CD4-positive, alpha-beta T cell treated with Interleukin-6 for 4 hours (primary cell): ENCODE measurements at regions not wholly inside any gene's neighbourhood (a gene's known extent, or its start where the extent isn't known, plus 50 kb on each side); places are given as distances from the start of the nearest gene placed in this dataset.
"Not testable (repeated sequence)": the region's sequence is repeated elsewhere in the genome, so short reads cannot be mapped to it uniquely, and the experiment has no call there.

Source experiments
- DNase-seq: peaks from one replicate; pipeline ENCODE4 v3.0.0-alpha.2; 2020; ENCODE audit warnings: mixed read lengths

DNA sequence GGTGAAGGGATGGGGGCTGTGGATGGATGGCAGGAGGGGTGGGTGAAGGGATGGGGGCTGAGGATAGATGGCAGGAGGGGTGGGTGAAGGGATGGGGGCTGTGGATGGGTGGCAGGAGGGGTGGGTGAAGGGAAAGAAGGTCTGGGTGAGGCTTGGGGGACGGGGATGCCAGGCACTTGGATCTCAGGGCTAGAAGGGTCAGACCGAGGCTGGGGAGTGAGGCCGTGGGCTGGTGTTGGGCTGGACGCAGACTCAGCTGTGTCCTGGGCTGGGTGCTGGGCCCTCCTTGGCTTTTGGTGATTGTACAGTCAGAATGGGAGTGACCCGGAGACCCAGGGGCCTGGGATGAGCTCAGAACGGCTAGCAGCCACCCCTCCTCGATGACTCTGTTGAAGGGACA lies 192.4 kb downstream of the TMEM121 start:
- DNase-seq = not testable (repeated sequence)

DNA sequence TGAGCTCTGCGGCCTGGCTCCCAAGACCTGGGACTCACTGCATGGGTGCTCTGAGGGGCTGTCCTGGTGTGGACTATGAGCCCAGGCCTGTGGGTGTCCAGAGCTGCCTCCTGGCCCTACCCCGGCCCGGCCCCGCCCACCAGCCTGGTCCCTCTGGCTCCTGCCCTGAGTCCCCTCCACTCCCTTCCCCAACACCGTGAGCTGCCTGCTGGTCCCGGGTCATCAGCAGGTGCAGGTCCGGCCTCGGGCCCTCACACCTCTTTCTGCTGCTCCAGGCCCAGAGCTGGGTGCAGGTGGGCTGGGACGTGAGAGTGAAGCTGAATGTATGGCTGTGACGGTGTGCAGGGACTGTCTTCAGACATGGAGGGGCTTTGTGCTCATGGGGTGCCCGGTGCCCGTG lies 193.7 kb downstream of the TMEM121 start:
- DNase-seq = not testable (repeated sequence)

DNA sequence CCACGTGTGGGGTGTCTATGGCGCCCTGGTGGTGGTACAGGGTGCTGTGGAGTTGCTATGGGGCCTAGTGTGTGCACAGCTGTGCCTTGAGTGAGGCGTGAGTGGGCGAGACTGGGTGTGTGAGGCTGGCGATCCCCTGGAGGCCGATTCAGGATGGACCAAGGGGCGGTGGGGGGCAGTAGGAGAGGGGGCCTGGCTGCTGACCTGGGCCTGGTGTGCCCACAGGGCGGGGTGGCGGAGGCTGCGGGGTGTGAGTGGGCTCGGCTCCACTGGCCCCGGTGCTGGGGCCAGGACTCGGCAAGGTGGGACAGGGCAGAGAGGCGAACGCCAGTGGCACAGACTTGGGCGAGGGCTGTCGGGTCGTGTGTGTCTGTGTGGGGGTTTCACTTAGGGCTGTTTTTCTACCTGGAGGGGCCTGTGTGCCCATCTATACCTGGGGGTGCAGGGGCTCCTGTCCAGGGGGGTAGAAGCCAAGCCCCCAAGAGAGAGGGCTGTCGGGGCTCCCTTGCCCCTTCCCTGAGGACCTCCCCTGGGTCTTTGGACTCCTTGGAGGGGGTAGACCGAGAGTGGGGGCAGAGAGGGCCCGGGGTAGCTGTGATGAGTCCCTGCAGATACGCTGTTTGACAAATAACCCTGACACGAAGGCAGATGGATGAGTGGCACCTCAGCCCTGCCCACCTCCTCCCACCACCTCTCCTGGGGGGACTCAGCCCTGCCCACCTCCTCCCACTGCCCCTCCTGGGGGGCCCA lies 194.6 kb downstream of the TMEM121 start:
- DNase-seq = not testable (repeated sequence)

DNA sequence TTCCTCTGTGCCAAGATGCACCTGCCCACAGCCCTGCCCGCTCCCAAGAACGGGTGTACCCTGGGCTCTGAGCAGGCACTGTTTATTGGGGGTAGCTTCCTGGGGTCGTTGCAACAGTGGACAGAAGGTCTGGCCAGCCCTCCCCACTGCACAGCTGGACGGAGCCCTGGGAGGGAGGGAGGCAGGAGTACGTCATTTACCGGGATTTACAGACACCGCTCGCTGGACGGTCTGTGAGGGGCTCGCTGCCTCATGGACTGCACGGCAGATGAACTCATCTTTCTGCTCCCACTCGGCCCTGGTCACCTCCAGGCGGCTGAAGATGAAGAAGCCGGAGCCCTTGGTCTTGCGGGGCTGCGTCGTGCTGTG lies 195.2 kb downstream of the TMEM121 start:
- DNase-seq = not testable (repeated sequence)

DNA sequence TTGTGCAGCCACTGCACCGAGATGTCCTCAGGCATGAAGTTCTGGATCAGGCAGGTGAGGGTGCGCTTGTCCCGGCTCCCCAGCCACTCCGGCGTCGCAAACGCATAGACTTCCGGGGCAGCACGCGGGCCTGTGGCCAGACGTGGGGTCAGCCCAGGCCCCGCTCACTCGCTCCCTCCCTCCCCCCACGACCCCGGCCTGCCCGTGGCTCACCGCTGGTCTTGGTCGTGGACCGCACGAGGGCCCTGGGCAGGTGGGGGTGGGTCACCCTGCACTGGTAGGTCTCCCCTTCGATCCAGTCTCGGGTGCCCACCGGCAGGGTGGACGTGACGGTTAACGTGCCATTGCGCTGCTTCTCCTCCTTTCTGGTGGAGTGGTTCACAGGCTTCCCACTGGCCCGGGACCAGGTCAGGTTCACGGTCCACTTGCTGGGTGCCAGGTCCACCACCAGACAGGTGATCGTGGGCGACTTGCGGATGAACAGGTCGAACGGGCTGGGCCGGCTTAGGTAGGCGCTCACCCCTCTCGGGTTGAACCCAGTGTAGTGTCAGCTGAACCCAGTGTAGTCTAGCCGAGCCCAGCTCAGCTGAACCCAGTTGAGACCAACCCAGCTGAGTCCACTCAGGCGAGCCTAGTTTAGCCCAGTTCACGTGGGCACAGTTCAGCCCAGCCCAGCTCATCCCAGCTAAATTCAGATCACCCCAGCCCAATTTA lies 195.8 kb downstream of the TMEM121 start:
- not testable (repeated sequence) for DNase-seq

DNA sequence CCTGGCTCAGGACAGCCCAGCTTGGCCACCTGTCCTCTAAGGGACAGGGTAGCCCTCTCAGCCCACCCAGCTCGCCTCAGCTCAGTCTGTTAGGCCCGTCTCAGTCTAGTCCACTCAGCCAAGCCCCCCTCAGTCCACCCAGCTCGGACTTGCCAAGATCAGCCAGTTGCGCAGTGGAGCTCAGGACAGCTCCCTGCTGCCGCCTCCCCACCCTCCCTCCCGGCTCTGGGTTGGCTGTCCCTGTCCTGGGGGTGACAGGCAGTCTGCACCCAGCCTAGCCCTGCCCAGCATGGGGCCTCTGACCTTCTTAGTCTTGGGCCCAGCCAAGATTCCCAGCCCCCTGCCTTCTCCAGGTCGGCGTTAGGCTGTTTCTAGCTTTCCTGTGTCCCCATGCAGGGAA lies 196.9 kb downstream of the TMEM121 start:
- DNase-seq = not testable (repeated sequence)

DNA sequence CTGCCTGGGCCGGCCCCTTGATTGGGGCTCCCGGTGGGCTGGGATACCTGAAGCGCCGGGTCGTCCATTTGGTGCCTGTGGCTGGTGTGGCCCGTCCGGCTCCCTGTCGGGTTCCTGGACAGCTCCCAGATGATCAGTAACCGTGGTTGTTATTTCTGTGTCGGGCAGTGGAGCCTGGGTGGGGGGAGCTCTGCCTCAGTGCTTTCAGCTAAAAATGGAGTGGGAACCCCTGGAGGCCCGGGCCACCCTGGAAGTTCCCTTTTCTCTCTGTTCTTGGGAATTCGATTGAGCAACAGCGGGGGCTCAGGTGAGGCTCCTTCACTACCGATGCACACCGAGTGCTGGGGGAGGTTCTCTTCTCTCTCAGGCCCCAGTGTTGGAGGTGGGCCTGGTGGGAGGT lies 197.4 kb downstream of the TMEM121 start:
- DNase-seq = not testable (repeated sequence)

DNA sequence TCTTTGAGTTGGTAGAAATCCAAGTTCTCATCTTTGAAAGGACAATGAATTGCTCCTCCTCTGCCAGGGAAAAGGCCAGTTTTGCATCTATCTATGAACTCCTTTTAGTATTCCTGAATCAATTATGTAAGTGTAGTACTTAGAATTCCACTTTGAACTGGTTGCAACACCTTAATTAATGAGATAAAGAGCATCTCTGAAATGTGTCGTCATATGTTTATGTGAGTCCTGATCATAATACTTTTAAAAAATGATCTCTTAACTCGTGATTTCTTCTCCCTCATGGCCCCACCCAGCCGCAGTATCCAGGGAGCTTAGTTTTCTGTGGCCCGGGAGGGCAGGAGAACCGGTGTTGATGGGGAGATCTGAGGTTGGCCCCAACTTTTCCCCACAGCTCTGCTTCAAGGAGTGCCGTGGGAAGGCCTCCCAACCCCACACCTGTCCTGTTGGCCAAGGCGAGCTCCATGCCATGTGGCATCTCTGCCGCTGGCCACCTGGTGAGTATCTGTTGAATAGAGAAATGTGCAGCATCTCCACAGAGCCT lies 203.5 kb downstream of the TMEM121 start:
- DNase-seq = not testable (repeated sequence)

DNA sequence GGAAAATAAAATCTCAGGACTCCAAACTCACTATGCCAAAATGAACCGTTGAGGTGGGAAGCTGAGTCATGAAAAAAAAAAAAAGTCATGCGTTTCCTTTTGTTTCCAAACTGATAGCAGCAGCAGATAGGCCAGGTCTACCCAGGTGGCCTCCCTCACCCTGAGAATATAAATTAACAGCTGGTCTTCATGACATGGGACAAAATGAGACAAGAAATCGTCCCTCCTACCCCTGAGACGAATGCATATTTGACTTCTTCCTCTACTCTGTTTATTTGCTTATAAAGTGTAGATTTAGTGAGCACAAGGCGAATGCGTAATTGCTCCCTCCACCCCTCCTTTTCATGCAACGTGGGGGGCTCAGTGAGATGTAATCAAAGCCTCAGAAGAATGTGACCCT lies 204.3 kb downstream of the TMEM121 start:
- DNase-seq = not testable (repeated sequence)

DNA sequence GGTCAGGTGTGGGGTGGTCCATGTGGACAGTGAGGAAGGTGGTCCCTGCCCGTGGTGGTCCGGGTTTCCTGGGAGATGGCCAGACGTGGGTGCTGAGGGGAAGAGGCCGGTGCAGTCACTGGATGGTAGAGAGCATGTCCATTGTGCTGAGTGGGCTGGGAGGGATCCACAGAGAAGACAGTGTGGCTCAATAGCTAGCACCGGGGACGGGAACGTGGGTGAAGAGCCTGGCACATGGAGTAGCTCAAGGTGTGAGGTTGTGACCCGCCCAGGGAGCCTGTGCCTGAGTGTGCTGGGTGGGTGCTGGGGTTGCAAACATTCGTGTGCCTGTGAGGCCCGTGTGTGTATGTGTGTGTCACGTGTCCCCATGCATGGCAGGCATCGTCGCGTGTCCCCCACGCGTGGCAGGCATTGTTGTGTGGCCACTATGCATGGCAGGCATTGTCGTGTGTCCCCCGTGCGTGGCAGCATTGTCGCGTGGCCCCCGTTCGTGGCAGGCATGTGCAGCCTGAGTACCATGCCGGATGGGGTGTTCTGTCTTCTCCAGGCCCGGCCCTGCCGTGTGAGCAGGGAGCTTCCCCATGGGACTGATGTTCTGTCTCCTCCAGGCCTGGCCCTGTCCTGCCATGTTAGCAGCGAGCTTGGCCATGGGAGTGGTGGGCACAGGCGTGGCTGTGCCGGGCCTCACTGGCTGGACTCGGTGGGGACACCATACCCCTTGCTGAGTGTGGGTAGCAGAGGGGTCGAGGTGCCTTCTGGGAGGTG lies 205.0 kb downstream of the TMEM121 start:
- not testable (repeated sequence) for DNase-seq

DNA sequence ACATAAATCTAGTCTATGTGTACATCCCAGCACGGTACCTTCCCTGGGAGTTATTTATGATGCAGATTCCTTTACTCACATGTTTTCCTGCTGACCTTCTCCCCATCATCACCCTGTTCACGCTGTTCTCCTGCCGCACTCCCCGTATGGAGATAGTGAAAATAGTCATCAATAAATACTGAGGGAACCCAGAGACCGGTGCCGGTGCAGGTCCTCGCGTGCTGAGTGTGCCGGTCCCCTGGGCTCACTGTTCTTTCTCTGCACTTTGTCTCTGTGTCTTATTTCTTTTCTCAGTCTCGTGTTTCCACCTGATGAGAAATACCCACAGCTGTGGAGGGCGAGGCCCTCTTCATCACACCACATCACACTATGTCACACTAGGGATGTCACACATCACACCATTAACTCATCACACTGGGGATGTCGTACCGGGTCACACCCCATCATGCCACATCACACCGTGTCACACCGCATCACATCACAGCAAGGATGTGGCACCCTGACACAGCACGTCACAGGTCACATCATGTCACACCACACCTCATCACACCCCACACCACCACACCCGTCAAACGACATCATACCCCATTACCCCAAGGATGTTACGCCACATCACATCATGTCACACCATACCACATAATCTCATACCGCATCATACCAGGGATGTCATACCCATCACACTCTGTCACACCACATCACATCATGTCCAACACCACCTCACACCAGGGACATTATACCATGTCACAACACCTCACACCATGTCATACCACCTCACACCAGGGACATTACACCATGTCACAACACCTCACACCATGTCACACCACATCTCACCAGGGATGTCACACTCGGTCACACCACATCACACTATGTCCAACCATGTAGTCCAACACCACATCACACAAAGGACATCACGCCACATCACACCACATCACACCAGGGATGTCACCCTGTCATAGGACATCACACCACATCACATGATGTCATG lies 207.0 kb downstream of the TMEM121 start:
- no peak for DNase-seq

DNA sequence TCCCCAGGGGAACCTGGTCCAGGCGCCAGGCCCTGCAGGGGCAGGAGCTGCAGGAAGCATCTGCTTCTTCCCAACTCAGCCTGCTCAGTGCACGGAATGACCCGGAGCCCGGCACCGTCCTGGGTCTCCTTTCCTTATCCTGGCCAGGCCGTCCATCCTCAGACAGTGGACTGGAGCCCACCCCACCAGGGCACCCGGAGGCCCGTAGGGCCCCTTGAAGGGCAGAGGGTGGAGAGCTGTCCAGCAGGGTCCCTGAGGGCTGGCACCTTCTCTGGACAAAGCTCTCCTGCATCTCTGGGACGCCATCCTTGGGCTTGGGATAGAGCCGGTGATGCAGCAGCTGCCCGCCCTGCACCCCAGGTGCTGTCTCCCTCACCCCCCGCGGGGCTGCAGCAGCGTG lies 207.9 kb downstream of the TMEM121 start:
- not testable (repeated sequence) for DNase-seq

DNA sequence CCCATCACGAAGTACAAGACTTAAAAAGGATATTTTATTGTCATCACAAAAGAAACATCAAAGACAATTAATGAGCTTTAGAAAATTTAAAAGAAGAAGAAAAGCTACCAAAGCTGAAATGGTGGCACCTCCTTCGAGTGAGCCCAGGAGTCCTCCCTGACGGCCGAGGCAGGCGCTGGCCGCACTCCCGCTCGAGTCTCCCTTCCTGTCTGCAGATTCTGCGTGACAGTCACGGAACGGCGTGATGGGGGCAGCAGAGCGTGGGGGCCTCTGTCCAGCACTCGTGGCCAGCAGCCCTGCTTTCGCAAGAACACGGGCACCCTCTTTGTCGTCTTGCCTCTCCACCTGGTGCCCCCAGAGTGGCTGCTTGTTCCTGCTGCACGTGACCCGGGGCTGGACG lies 209.9 kb downstream of the TMEM121 start:
- not testable (repeated sequence) for DNase-seq

DNA sequence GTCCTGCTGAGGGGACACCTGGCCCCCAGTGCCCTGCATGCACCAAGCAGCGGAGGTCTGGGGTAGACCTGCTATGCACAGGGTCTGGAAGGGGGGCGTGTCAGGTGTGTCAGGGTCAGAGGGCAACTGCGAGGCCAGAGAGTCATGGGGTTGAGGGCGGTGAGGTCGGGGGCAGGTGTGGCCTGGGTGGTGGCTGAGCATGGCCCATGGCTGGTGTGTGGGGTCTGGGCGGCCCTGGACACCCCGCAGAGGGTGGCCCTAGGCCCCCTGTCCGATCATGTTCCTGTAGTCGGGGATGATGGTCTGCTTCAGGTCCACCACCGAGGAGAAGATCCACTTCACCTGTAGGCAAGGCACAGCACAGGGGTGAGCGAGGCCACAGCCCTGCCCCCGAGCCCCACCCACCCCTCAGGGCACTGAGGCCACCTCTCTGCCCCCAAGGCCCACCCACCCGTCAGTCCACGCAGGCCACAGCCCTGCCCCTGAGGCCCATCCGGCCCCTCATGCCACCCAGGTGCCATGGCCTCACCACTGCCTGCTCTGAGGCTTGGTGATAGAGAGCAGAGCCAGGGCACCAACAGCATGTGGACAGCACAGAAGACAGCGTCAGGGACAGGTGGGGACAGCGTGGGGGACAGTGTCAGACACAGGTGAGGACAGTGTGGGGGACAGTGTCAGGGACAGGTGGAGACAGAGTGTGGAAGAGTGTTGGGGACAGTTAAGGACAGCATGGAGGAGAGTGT lies 211.3 kb downstream of the TMEM121 start:
- DNase-seq = no peak

DNA sequence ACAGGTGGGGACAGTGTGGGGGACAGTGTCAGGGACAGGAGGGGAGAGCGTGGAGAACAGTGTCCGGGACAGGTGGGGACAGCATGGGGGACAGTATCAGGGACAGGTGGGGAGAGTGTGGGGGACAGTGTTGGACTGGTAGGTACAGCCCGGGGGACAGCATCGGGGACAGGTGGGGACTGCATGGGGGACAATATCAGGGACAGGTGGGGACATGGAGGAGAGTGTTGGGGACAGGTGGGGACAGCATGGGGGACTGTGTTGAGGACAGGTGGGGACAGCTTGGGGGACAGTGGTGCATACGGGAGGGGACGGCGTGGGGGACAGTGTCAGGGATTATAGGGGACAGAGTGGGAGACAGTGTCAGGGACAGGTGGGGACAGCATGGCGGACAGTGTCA lies 212.3 kb downstream of the TMEM121 start:
- no peak for DNase-seq

DNA sequence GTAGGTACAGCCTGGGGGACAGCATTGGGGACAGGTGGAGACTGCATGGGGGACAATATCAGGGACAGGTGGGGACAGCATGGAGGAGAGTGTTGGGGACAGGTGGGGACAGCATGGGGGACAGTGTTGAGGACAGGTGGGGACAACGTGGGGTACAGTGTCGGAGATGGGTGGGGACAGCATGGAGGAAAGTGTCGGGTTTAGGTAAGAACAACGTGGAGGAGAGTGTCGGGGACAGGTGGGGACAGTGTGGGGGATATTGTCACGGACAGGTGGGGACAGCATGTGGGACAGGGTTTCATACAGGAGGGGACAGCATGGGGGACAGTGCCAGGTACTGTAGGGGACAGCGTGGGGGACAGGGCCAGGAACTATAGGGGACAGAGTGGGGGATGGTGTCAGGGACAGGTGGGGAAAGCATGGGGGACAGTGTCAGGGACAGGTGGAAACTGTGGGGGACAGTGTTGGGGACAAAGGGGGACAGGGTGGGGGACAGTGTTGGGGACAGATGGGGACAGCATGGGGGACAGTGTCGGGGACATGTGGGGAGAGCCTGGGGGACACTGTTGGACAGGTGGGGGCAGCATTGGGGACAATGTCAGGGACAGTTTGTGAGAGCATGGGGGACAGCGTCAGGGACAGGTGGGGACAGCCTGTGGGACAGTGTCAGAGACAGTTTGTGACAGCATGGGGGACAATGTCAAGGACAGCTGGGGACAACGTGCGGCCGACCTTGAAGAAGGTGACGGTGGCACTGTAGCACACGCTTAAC lies 213.1 kb downstream of the TMEM121 start:
- DNase-seq = no peak

DNA sequence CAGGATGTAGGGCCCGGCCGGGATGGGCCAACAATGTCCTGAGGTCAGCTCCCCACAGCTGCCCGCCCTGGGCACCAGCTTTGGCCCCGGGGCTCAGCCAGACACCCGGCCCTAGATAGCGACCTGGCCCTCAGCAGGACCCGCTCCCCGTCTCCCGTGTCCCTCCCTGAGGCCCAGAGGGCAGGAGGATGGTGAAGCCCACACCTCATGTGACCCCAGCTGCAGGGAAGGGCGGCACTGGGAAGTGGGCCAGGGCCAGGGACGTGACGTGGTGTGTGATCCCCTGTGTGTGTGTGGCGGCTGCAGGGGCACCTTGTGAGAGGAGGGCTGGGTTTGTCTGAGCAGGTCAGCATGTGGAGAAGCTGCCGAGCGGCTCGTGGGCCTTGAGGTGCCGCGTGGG lies 213.9 kb downstream of the TMEM121 start:
- DNase-seq = not testable (repeated sequence)

DNA sequence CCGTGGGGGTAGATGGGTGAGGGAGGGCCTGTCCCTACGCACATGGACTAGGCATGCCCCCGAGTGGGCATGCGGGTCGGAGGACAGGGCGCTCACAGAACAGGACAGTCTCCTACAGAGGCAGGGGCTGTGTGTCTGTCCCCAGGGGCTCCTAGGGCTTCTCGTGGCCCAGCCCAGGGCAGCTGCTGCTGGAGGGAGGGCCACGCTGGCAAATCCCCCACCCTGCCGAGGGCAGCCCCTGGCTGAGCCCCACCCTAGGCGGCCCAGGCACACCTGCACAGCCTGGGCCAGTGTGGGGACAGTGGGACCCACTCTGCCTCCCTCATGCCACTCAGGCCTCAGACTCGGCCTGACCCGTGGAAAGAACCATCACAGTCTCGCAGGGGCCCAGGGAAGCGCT lies 214.6 kb downstream of the TMEM121 start:
- DNase-seq = not testable (repeated sequence)

DNA sequence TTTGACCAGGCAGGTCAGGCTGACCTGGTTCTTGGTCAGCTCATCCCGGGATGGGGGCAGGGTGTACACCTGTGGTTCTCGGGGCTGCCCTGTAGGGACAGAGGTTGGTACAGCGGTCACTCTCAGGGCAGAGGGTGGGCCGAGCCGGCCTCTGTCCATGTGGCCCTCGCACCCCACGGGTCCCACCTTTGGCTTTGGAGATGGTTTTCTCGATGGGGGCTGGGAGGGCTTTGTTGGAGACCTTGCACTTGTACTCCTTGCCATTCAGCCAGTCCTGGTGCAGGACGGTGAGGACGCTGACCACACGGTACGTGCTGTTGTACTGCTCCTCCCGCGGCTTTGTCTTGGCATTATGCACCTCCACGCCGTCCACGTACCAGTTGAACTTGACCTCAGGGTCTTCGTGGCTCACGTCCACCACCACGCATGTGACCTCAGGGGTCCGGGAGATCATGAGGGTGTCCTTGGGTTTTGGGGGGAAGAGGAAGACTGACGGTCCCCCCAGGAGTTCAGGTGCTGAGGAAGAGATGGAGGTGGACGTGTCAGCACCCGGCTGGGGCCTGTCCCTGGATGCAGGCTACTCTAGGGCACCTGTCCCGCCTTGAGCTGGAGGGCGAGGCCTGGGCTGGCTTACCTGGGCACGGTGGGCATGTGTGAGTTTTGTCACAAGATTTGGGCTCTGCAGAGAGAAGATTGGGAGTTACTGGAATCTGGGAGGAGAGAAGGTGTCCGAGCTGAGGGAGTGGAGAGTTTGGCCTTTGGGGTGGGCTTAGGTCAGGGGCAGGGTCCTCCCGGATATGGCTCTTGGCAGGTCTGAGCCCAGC lies 215.5 kb downstream of the TMEM121 start:
- not testable (repeated sequence) for DNase-seq

DNA sequence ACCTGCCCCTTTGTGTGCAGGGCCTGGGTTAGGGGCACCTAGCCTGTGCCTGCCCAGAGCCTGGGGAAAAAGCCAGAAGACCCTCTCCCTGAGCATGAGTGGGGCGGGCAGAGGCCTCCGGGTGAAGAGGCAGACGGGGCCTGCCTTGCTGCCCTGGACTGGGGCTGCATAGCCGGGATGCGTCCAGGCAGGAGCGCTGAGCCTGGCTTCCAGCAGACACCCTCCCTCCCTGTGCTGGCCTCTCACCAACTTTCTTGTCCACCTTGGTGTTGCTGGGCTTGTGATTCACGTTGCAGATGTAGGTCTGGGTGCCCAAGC lies 216.1 kb downstream of the TMEM121 start:
- no peak for DNase-seq
